H1 (cell line): ENCODE measurements at regions not wholly inside any gene's neighbourhood (a gene's known extent, or its start where the extent isn't known, plus 50 kb on each side); places are given as distances from the start of the nearest gene placed in this dataset.
A peak's percentile ranks its signal among the peaks of the same experiment; 100 is the strongest.

Experiments
- CTCF ChIA-PET: fragments of 300-600 bp; sonication (Branson Sonifier 250); formaldehyde crosslinking; loops from one replicate; lab custom pipeline; 2021; ENCODE audit not compliant: partially characterized antibody; lab: Charles Lee
- POLR2A ChIA-PET: fragments of 300-600 bp; sonication (Branson Sonifier 250); formaldehyde crosslinking; loops from one replicate; lab custom pipeline; 2021; ENCODE audit warnings: inconsistent platforms; ENCODE audit not compliant: partially characterized antibody; lab: Charles Lee
- DNase-seq, 2 experiments: peaks; one replicate each; pipeline versions ENCODE4 v3.0.0 to v3.0.0-alpha.2; 2010 to 2022; ENCODE audit warnings: low spot score in 2 of 2, low read depth in 1 of 2, mixed read lengths in 1 of 2
- FAIRE-seq: peaks from 2 replicates; lab custom pipeline; 2011; peaks lifted over from hg19 to GRCh38; lab: Jason Lieb, UNC
- H2AFZ ChIP-seq: 2 replicates; pipeline ENCODE4 v1.8.1; 2012; ENCODE audit warnings: low read length, inconsistent platforms
- H2AK5ac ChIP-seq: 2 replicates; pipeline ENCODE4 v1.6.1; 2013; ENCODE audit warnings: low read depth, low read length
- H2BK120ac ChIP-seq: replicated peaks from 2 replicates; pipeline ENCODE3; 2013; ENCODE audit warnings: low read depth, low read length, inconsistent platforms
- H2BK12ac ChIP-seq: 2 replicates; pipeline ENCODE4 v1.6.1; 2013; ENCODE audit warnings: low read depth, low read length
- H2BK15ac ChIP-seq: 2 replicates; pipeline ENCODE4 v1.6.1; 2013; ENCODE audit warnings: low read length
- H2BK20ac ChIP-seq: 2 replicates; pipeline ENCODE4 v1.6.1; 2013; ENCODE audit warnings: low read length
- H2BK5ac ChIP-seq: 2 replicates; pipeline ENCODE4 v1.6.1; 2013; ENCODE audit warnings: low read depth, low read length
- H3K14ac ChIP-seq: 2 replicates; pipeline ENCODE4 v1.6.1; 2013; ENCODE audit warnings: inconsistent platforms; ENCODE audit not compliant: insufficient read length
- H3K18ac ChIP-seq: 2 replicates; pipeline ENCODE4 v1.6.1; 2013; ENCODE audit warnings: low read length; ENCODE audit errors: extremely low read depth
- H3K23ac ChIP-seq: 2 replicates; pipeline ENCODE4 v1.6.1; 2013; ENCODE audit warnings: inconsistent platforms; ENCODE audit not compliant: insufficient read length
- H3K23me2 ChIP-seq: 2 replicates; pipeline ENCODE4 v1.6.1; 2013; ENCODE audit warnings: low read depth, low read length
- H3K27ac ChIP-seq: 2 replicates; pipeline ENCODE4 v1.6.1; 2011; ENCODE audit warnings: low read depth, low read length, inconsistent platforms
- H3K27me3 ChIP-seq, 4 experiments: replicated peaks in 1 of 4; 1 replicate in 1 of 4; 2 replicates in 3 of 4; pipeline versions ENCODE4 v1.6.1 to v1.8.1; 2011 to 2013; ENCODE audit warnings: low read length in 3 of 4, mild to moderate bottlenecking in 3 of 4, inconsistent platforms in 2 of 4, mixed read lengths in 2 of 4, moderate library complexity in 1 of 4; ENCODE audit not compliant: control insufficient read depth in 3 of 4, insufficient read depth in 3 of 4; ENCODE audit errors: extremely low read depth in 1 of 4
- H3K36me3 ChIP-seq, 4 experiments: 2 replicates each; pipeline versions ENCODE4 v1.6.1 to v1.8.1; 2011 to 2013; ENCODE audit warnings: mild to moderate bottlenecking in 4 of 4, low read length in 3 of 4, moderate library complexity in 2 of 4, control low read depth in 1 of 4, inconsistent platforms in 1 of 4; ENCODE audit not compliant: insufficient read depth in 4 of 4, control insufficient read depth in 2 of 4
- H3K4ac ChIP-seq: replicated peaks from 2 replicates; pipeline ENCODE3; 2013; ENCODE audit warnings: low read length, low read depth, mixed read lengths, inconsistent platforms; ENCODE audit not compliant: insufficient read length
- H3K4me1 ChIP-seq, 4 experiments: replicated peaks in 1 of 4; 1 replicate in 1 of 4; 2 replicates in 3 of 4; pipeline versions ENCODE4 v1.6.1 to v1.8.1; 2011 to 2013; ENCODE audit warnings: low read length in 3 of 4, inconsistent platforms in 2 of 4, mixed read lengths in 1 of 4; ENCODE audit not compliant: insufficient read depth in 4 of 4, control insufficient read depth in 3 of 4
- H3K4me2 ChIP-seq, 2 experiments: 2 replicates each; pipeline versions ENCODE4 v1.6.1 to v1.8.1; 2011 to 2013; ENCODE audit warnings: low read depth in 2 of 2, low read length in 2 of 2, control low read depth in 1 of 2, inconsistent platforms in 1 of 2, mild to moderate bottlenecking in 1 of 2; ENCODE audit not compliant: insufficient read depth in 1 of 2
- H3K4me3 ChIP-seq, 4 experiments: fragments of 200-600, 300-600 bp in 1 of 4; sonication (generic), shearing (Covaris generic), sonication (Bioruptor Twin) in 1 of 4; 2 replicates each; pipeline versions ENCODE4 v1.5.1 to v1.8.1; 2011 to 2016; ENCODE audit warnings: low read length in 4 of 4, low read depth in 3 of 4, control low read depth in 2 of 4, inconsistent platforms in 2 of 4, mild to moderate bottlenecking in 2 of 4, mixed read lengths in 1 of 4, moderate library complexity in 1 of 4; ENCODE audit not compliant: insufficient read depth in 2 of 4; ENCODE audit errors: extremely low read depth in 1 of 4
- H3K56ac ChIP-seq: replicated peaks from 2 replicates; pipeline ENCODE3; 2013; ENCODE audit warnings: low read depth, mild to moderate bottlenecking, mixed read lengths, low read length, inconsistent platforms; ENCODE audit not compliant: insufficient read length
- H3K79me1 ChIP-seq: 2 replicates; pipeline ENCODE4 v1.6.1; 2013; ENCODE audit warnings: low read depth, low read length, control low read depth
- H3K79me2 ChIP-seq, 2 experiments: 2 replicates each; pipeline versions ENCODE4 v1.6.1 to v1.8.1; 2012 to 2013; ENCODE audit warnings: low read length in 2 of 2, mild to moderate bottlenecking in 2 of 2, inconsistent platforms in 1 of 2; ENCODE audit not compliant: insufficient read depth in 2 of 2, control insufficient read depth in 1 of 2
- H3K9ac ChIP-seq, 4 experiments: replicated peaks in 1 of 4; 1 replicate in 1 of 4; 2 replicates in 3 of 4; pipeline versions ENCODE4 v1.6.1 to v1.8.1; 2011 to 2013; ENCODE audit warnings: low read depth in 3 of 4, low read length in 3 of 4, control low read depth in 2 of 4, mild to moderate bottlenecking in 2 of 4, moderate library complexity in 2 of 4, inconsistent platforms in 1 of 4; ENCODE audit errors: extremely low read depth in 1 of 4
- H3K9me3 ChIP-seq, 2 experiments: 2 replicates each; pipeline versions ENCODE4 v1.6.1 to v1.8.1; 2012 to 2013; ENCODE audit warnings: mild to moderate bottlenecking in 2 of 2, moderate library complexity in 2 of 2, control low read depth in 1 of 2, inconsistent platforms in 1 of 2, low read depth in 1 of 2, low read length in 1 of 2, mixed read lengths in 1 of 2; ENCODE audit not compliant: insufficient read depth in 2 of 2
- H4K20me1 ChIP-seq, 2 experiments: replicated peaks in 1 of 2; 2 replicates each; pipeline versions ENCODE3 to v1.8.1; 2011 to 2013; ENCODE audit warnings: inconsistent platforms in 2 of 2, low read length in 2 of 2, mild to moderate bottlenecking in 1 of 2; ENCODE audit not compliant: insufficient read depth in 2 of 2, control insufficient read depth in 1 of 2
- H4K5ac ChIP-seq: 2 replicates; pipeline ENCODE4 v1.6.1; 2013; ENCODE audit warnings: low read length, low read depth, mixed read lengths, inconsistent platforms; ENCODE audit not compliant: insufficient read length
- H4K8ac ChIP-seq: 2 replicates; pipeline ENCODE4 v1.8.0; 2013; ENCODE audit warnings: mild to moderate bottlenecking, moderate library complexity, low read length, inconsistent platforms; ENCODE audit not compliant: insufficient read depth; ENCODE audit errors: extremely low read depth
- H4K91ac ChIP-seq: replicated peaks from 2 replicates; pipeline ENCODE3; 2013; ENCODE audit warnings: low read length, mixed read lengths, inconsistent platforms; ENCODE audit not compliant: insufficient read length
- BRCA1 ChIP-seq: IDR thresholded peaks from 2 replicates; pipeline ENCODE4 v1.6.1; 2012; ENCODE audit warnings: low read depth, low read length, improper control_type of control experiment
- POLR2AphosphoS5 ChIP-seq: IDR thresholded peaks from 2 replicates; pipeline ENCODE4 v1.6.1; 2011; ENCODE audit warnings: low read depth, low read length
- SIX5 ChIP-seq: IDR thresholded peaks from 2 replicates; pipeline ENCODE4 v1.6.1; 2011; ENCODE audit warnings: mild to moderate bottlenecking, low read depth, low read length
- TBP ChIP-seq: IDR thresholded peaks from 2 replicates; pipeline ENCODE4 v1.6.1; 2011; ENCODE audit warnings: low read depth, low read length, improper control_type of control experiment
- WGBS, 2 experiments: shearing (Covaris generic) in 1 of 2; methylation state at CpG; one replicate each; pipeline versions ENCODE4 v1.1.6 to v1.1.7; 2013 to 2015; ENCODE audit warnings: low lambda C conversion rate in 2 of 2, mixed read lengths in 2 of 2, inconsistent platforms in 1 of 2, low coverage in 1 of 2, missing lambda C conversion rate in 1 of 2; ENCODE audit not compliant: insufficient replicate concordance in 2 of 2, insufficient coverage in 1 of 2, insufficient read length in 1 of 2; ENCODE audit errors: extremely low coverage in 1 of 2, missing lambda C conversion rate in 1 of 2; 5-methylcytosine and 5-hydroxymethylcytosine counted together

DNA sequence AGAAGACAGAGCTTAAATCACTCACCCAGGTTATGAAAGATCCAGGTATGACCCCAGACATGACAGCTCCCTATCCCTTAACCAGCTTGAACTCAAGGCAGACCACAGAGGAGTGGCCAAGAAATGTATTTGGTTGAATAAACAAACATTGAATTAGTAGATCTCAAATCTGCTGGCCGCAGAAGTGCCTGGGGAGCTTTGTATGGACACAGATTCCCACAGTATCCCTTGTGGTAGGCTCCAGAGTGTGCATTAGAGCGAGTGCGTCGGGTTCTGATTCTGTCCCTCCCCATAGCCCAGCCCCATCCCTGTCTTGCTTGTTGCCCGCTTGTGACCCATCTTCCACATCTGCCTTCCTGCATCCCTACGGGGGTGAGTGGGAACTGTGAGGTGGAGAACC lies 118.8 kb upstream of the FOXF1 start:
- Histone ChIP-seq H3K4me1 (0 out of 7 replicates have a peak, but pooled peaks cover 0 to under 1% (median 0%) of the 10 kb centered on the region in 4 experiments), H3K4me2 (no peak overlapping the region), H3K79me1 (no peaks in the 10 kb centered on the region), H4K5ac (no peak overlapping the region), H2BK20ac (no peak overlapping the region), H2BK5ac (no peak overlapping the region), H3K9me3 (no peaks in the 10 kb centered on the region), H3K23ac (no peak overlapping the region), H3K4ac (peak overlapping the region; percentile 38), H4K91ac (no peak overlapping the region), H3K79me2 (no peaks in the 10 kb centered on the region), H4K8ac (no peak overlapping the region; the same call in 1 of the 2 replicates), H2BK15ac (no peak overlapping the region), H3K56ac (no peak overlapping the region), H3K4me3 (no peak overlapping the region), H3K27me3 (no peaks in the 10 kb centered on the region), H3K36me3 (no peaks in the 10 kb centered on the region; a peak in 1 of 8 replicates), H2BK12ac (no peak overlapping the region), H3K23me2 (peaks cover 6% of the 10 kb centered on the region; the same call in 1 of the 2 replicates), H3K18ac (no peak overlapping the region), H3K27ac (no peak overlapping the region), H2AK5ac (no peak overlapping the region), H3K14ac (no peak overlapping the region), H2BK120ac (no peak overlapping the region), H2AFZ (no peak overlapping the region), H4K20me1 (peaks cover 0 to 3% of the 10 kb centered on the region in 2 experiments), H3K9ac (no peak overlapping the region)
- DNase-seq (no peak), FAIRE-seq (no peak)
- TF ChIP-seq TBP (no peak), SIX5 (no peak), BRCA1 (no peak), POLR2AphosphoS5 (no peak)
- POLR2A ChIA-PET, result no interaction called here
- WGBS, 2 experiments, result 97% methylated on average over 6 of the region's 6 CpGs; no CpG with 5 or more reads in 1 of the 2 experiments
- CTCF ChIA-PET, result interaction anchor here (0.7 to 3.2 kb wide), 9 partner anchors 9 to 148 kb away, joined by 3 to 8 read pairs (median 4); no protein-coding TSS in a partner anchor
